HEK293 (cell line): ENCODE measurements at regions not wholly inside any gene's neighbourhood (a gene's known extent, or its start where the extent isn't known, plus 50 kb on each side); places are given as distances from the start of the nearest gene placed in this dataset.
A peak's percentile ranks its signal among the peaks of the same experiment; 100 is the strongest.

Source experiments
- CTCF ChIA-PET: fragments of 350-600 bp; formaldehyde crosslinking; extraction: SDS; loops from one replicate; lab custom pipeline; 2021; ENCODE audit warnings: antibody characterized with exemption; lab: Yijun Ruan, JAX
- POLR2A ChIA-PET: fragments of 300-600 bp; formaldehyde crosslinking; extraction: SDS; loops from one replicate; lab custom pipeline; 2020; ENCODE audit warnings: antibody characterized with exemption, inconsistent platforms; lab: Yijun Ruan, JAX
- H3K27ac ChIP-seq: fragments of 200-500 bp; sonication (Bioruptor generic); 2 replicates; pipeline ENCODE4 v1.5.1; 2014; ENCODE audit warnings: low read depth, low read length, control low read depth, inconsistent platforms; ENCODE audit errors: extremely low read depth
- H3K36me3 ChIP-seq, 2 experiments: fragments of 200-500 bp in 1 of 2; sonication (Bioruptor generic) in 1 of 2; 1 replicate in 1 of 2; 2 replicates in 1 of 2; pipeline ENCODE4 v1.5.1; 2014 to 2017; ENCODE audit warnings: inconsistent platforms in 2 of 2, low read length in 2 of 2; ENCODE audit not compliant: control insufficient read depth in 2 of 2, insufficient read depth in 1 of 2
- H3K4me1 ChIP-seq: fragments of 200-500 bp; sonication (Bioruptor generic); 2 replicates; pipeline ENCODE4 v1.5.1; 2014; ENCODE audit warnings: mild to moderate bottlenecking, low read length, inconsistent platforms; ENCODE audit not compliant: control insufficient read depth, insufficient read depth
- H3K4me3 ChIP-seq: 2 replicates; pipeline ENCODE4 v1.5.1; 2011; ENCODE audit warnings: low read depth, mild to moderate bottlenecking, control low read depth, low read length, moderate library complexity
- H3K9me3 ChIP-seq: fragments of 200-500 bp; sonication (Bioruptor generic); 2 replicates; pipeline ENCODE4 v1.5.1; 2014; ENCODE audit warnings: low read depth, low read length, inconsistent platforms; ENCODE audit not compliant: control insufficient read depth, insufficient read depth
- HOXD13 ChIP-seq: sonication (generic); formaldehyde crosslinking; IDR thresholded peaks from 2 replicates; pipeline ENCODE4 v1.8.0; 2022; ENCODE audit warnings: missing genetic modification reagents, borderline replicate concordance
- KLF1 ChIP-seq: fragments of 450-650 bp; formaldehyde crosslinking; IDR thresholded peaks from 2 replicates; pipeline ENCODE4 v1.5.1; 2016; ENCODE audit warnings: missing biosample characterization, missing genetic modification characterization
- KLF7 ChIP-seq: fragments of 450-650 bp; formaldehyde crosslinking; IDR thresholded peaks from 2 replicates; pipeline ENCODE4 v1.5.1; 2016; ENCODE audit warnings: missing biosample characterization, missing genetic modification characterization, borderline replicate concordance
- SCRT1 ChIP-seq: fragments of 450-650 bp; formaldehyde crosslinking; IDR thresholded peaks from 2 replicates; pipeline ENCODE4 v1.5.1; 2016; ENCODE audit warnings: missing biosample characterization, missing genetic modification characterization, borderline replicate concordance
- SP7 ChIP-seq: fragments of 450-650 bp; formaldehyde crosslinking; IDR thresholded peaks from 2 replicates; pipeline ENCODE4 v1.5.1; 2016; ENCODE audit warnings: missing biosample characterization, missing genetic modification characterization
- ZFP3 ChIP-seq: fragments of 450-650 bp; formaldehyde crosslinking; IDR thresholded peaks from 2 replicates; pipeline ENCODE4 v1.5.1; 2016; ENCODE audit warnings: low read depth, missing biosample characterization, missing genetic modification characterization
- ZFP41 ChIP-seq: fragments of 450-650 bp; formaldehyde crosslinking; IDR thresholded peaks from 2 replicates; pipeline ENCODE4 v1.5.1; 2016; ENCODE audit warnings: missing biosample characterization, missing genetic modification characterization, borderline replicate concordance
- ZFP69B ChIP-seq: fragments of 450-650 bp; formaldehyde crosslinking; IDR thresholded peaks from 2 replicates; pipeline ENCODE4 v1.5.1; 2016; ENCODE audit warnings: missing biosample characterization, missing genetic modification characterization
- ZNF10 ChIP-seq: fragments of 450-650 bp; formaldehyde crosslinking; IDR thresholded peaks from 2 replicates; pipeline ENCODE4 v1.5.1; 2017; ENCODE audit warnings: missing biosample characterization, missing genetic modification characterization
- ZNF169 ChIP-seq: fragments of 450-650 bp; formaldehyde crosslinking; IDR thresholded peaks from 2 replicates; pipeline ENCODE4 v1.5.1; 2016; ENCODE audit warnings: missing biosample characterization, missing genetic modification characterization
- ZNF23 ChIP-seq: fragments of 450-650 bp; formaldehyde crosslinking; IDR thresholded peaks from 2 replicates; pipeline ENCODE4 v1.5.1; 2016; ENCODE audit warnings: missing biosample characterization, missing genetic modification characterization, borderline replicate concordance
- ZNF311 ChIP-seq: fragments of 450-650 bp; formaldehyde crosslinking; IDR thresholded peaks from 2 replicates; pipeline ENCODE4 v1.5.1; 2017; ENCODE audit warnings: missing biosample characterization, missing genetic modification characterization, borderline replicate concordance
- ZNF404 ChIP-seq: fragments of 450-650 bp; formaldehyde crosslinking; IDR thresholded peaks from 2 replicates; pipeline ENCODE4 v1.5.1; 2017; ENCODE audit warnings: missing biosample characterization, missing genetic modification characterization
- ZNF544 ChIP-seq: fragments of 450-650 bp; formaldehyde crosslinking; IDR thresholded peaks from 2 replicates; pipeline ENCODE4 v1.5.0; 2017; ENCODE audit warnings: missing biosample characterization, missing genetic modification characterization
- ZNF549 ChIP-seq: fragments of 450-650 bp; IDR thresholded peaks from 2 replicates; pipeline ENCODE4 v1.5.1; 2018; ENCODE audit warnings: missing biosample characterization, missing genetic modification characterization, mild to moderate bottlenecking, inconsistent platforms, moderate library complexity
- ZNF610 ChIP-seq: fragments of 450-650 bp; formaldehyde crosslinking; IDR thresholded peaks from 2 replicates; pipeline ENCODE4 v1.5.1; 2016; ENCODE audit warnings: missing biosample characterization, missing genetic modification characterization, borderline replicate concordance
- ZNF654 ChIP-seq: fragments of 450-650 bp; formaldehyde crosslinking; IDR thresholded peaks from 2 replicates; pipeline ENCODE4 v1.5.1; 2016; ENCODE audit warnings: low read depth, missing biosample characterization, missing genetic modification characterization
- ZNF677 ChIP-seq: fragments of 450-650 bp; IDR thresholded peaks from 2 replicates; pipeline ENCODE4 v1.5.0; 2018; ENCODE audit warnings: missing biosample characterization, mild to moderate bottlenecking, missing genetic modification characterization, moderate library complexity
- ZNF707 ChIP-seq: fragments of 450-650 bp; formaldehyde crosslinking; IDR thresholded peaks from 2 replicates; pipeline ENCODE4 v1.5.1; 2016; ENCODE audit warnings: missing biosample characterization, missing genetic modification characterization
- ZNF768 ChIP-seq: fragments of 450-650 bp; formaldehyde crosslinking; IDR thresholded peaks from 2 replicates; pipeline ENCODE4 v1.5.1; 2018; ENCODE audit warnings: missing biosample characterization, mild to moderate bottlenecking, missing genetic modification characterization
- ZSCAN16 ChIP-seq: fragments of 450-650 bp; formaldehyde crosslinking; IDR thresholded peaks from 2 replicates; pipeline ENCODE4 v1.5.1; 2016; ENCODE audit warnings: missing biosample characterization, missing genetic modification characterization
- TF ChIP-seq, protein P1 (sequence below): fragments of 450-650 bp; formaldehyde crosslinking; IDR thresholded peaks from 2 replicates; pipeline ENCODE4 v1.5.1; 2016; ENCODE audit warnings: missing biosample characterization, missing genetic modification characterization
- TF ChIP-seq, protein P2 (sequence below): fragments of 450-650 bp; formaldehyde crosslinking; IDR thresholded peaks from 2 replicates; pipeline ENCODE4 v1.5.1; 2016; ENCODE audit warnings: missing biosample characterization, missing genetic modification characterization, borderline replicate concordance
- TF ChIP-seq, protein P3 (sequence below): fragments of 450-650 bp; formaldehyde crosslinking; IDR thresholded peaks from 2 replicates; pipeline ENCODE4 v1.5.1; 2016; ENCODE audit warnings: missing biosample characterization, missing genetic modification characterization
- TF ChIP-seq, protein P4 (sequence below): fragments of 450-650 bp; formaldehyde crosslinking; IDR thresholded peaks from 2 replicates; pipeline ENCODE4 v1.5.1; 2016; ENCODE audit warnings: missing biosample characterization, missing genetic modification characterization
- TF ChIP-seq, protein P5 (sequence below): fragments of 450-650 bp; formaldehyde crosslinking; IDR thresholded peaks from 2 replicates; pipeline ENCODE4 v1.5.1; 2016; ENCODE audit warnings: missing biosample characterization, missing genetic modification characterization

DNA sequence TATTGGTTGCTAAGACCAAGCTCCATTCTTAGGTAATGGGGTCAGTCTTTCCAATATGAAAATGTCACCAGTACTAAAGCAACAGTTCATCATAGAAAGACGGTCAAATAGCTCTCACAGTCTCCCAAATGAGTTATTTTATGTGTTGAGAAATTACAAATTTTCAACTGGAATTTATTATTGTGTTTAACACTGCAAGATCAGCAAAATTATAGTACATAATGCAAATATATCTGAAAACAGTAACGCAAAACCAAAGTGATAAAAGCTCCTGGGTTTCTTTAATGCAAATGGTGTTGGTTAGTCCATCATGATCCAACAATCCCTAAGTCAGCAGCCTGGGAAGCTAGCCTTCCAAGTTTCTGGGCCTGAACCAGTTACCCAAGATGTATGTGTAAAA is 61.5 kb upstream of the EGFL6 start:
- Histone ChIP-seq H3K4me1 (no peaks in the 10 kb centered on the region), H3K4me3 (no peak overlapping the region), H3K9me3 (no peaks in the 10 kb centered on the region), H3K36me3 (no peaks in the 10 kb centered on the region), H3K27ac (no peak overlapping the region)
- POLR2A ChIA-PET: interaction anchor here (0.6 kb wide), 1 partner anchor 383 kb away, joined by 3 read pairs; no protein-coding TSS in a partner anchor
- CTCF ChIA-PET: interaction anchor here (0.5 to 2.6 kb wide), 21 partner anchors 11 to 561 kb away, joined by 3 to 86 read pairs (median 7); partner anchors contain the start of gene TCEANC
- TF ChIP-seq, protein P1, sequence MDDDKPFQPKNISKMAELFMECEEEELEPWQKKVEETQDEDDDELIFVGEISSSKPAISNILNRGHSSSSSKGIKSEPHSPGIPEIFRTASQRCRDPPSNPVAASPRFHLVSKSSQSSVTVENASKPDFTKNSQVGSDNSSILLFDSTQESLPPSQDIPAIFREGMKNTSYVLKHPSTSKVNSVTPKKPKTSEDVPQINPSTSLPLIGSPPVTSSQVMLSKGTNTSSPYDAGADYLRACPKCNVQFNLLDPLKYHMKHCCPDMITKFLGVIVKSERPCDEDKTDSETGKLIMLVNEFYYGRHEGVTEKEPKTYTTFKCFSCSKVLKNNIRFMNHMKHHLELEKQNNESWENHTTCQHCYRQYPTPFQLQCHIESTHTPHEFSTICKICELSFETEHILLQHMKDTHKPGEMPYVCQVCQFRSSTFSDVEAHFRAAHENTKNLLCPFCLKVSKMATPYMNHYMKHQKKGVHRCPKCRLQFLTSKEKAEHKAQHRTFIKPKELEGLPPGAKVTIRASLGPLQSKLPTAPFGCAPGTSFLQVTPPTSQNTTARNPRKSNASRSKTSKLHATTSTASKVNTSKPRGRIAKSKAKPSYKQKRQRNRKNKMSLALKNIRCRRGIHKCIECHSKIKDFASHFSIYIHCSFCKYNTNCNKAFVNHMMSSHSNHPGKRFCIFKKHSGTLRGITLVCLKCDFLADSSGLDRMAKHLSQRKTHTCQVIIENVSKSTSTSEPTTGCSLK: no peak
- no peak for TF ChIP-seq ZNF404 (tag by site-specific recombination)
- no peak for TF ChIP-seq ZNF677
- no peak for TF ChIP-seq ZFP3 (tag by site-specific recombination)

DNA sequence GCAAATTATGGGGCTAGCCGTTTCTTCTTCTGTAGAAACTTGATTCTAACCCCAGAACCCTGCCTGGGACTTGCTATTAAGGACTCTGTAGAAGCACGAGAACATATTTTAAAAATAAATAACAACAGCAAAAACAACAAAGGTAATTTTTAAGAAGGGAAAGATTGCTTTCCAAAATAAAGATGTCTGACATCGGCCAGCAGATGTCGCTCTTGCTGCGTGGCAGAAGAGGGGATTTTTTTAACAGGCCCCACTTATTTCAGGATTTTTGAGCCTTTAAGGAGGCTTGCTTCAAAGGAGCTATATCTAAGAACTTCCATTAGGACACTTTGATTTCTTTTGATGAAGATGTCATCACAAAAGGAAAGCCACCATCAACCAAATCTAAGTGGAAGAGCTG is 62.8 kb upstream of the EGFL6 start:
- H3K4me3 ChIP-seq: no peak overlapping the region
- no peaks in the 10 kb centered on the region for H3K4me1 ChIP-seq
- CTCF ChIA-PET: interaction anchor here (0.5 to 2.6 kb wide), 62 partner anchors 9 to 1835 kb away, joined by 3 to 86 read pairs (median 4); partner anchors contain the start of genes GEMIN8, RAB9A and TCEANC
- POLR2A ChIA-PET: interaction anchor here (0.5 to 0.8 kb wide), 2 partner anchors 151 to 228 kb away, joined by 3 to 4 read pairs; partner anchors contain the start of genes OFD1 and TRAPPC2
- H3K36me3 ChIP-seq: no peaks in the 10 kb centered on the region
- no peak overlapping the region for H3K27ac ChIP-seq
- no peaks in the 10 kb centered on the region for H3K9me3 ChIP-seq
- TF ChIP-seq ZNF23 (tag by site-specific recombination) (no peak), ZSCAN16 (tag by site-specific recombination) (no peak), ZNF654 (tag by site-specific recombination) (peak; percentile 80), KLF7 (tag by site-specific recombination) (no peak), ZNF311 (no peak), ZNF10 (tag by site-specific recombination) (no peak), ZNF169 (tag by site-specific recombination) (no peak), KLF1 (tag by site-specific recombination) (no peak), HOXD13 (CRISPR knock-in tag) (no peak), ZNF768 (tag by site-specific recombination) (no peak), SP7 (tag by site-specific recombination) (no peak), ZFP41 (tag by site-specific recombination) (no peak), SCRT1 (tag by site-specific recombination) (no peak), ZNF544 (tag by site-specific recombination) (no peak), ZNF549 (tag by site-specific recombination) (no peak), ZFP69B (peak; percentile 41; the same call in 1 of the 2 replicates), ZNF610 (tag by site-specific recombination) (no peak), ZNF707 (tag by site-specific recombination) (no peak)
- TF ChIP-seq, protein P2, sequence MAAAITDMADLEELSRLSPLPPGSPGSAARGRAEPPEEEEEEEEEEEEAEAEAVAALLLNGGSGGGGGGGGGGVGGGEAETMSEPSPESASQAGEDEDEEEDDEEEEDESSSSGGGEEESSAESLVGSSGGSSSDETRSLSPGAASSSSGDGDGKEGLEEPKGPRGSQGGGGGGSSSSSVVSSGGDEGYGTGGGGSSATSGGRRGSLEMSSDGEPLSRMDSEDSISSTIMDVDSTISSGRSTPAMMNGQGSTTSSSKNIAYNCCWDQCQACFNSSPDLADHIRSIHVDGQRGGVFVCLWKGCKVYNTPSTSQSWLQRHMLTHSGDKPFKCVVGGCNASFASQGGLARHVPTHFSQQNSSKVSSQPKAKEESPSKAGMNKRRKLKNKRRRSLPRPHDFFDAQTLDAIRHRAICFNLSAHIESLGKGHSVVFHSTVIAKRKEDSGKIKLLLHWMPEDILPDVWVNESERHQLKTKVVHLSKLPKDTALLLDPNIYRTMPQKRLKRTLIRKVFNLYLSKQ (tag by site-specific recombination): no peak
- TF ChIP-seq, protein P3, sequence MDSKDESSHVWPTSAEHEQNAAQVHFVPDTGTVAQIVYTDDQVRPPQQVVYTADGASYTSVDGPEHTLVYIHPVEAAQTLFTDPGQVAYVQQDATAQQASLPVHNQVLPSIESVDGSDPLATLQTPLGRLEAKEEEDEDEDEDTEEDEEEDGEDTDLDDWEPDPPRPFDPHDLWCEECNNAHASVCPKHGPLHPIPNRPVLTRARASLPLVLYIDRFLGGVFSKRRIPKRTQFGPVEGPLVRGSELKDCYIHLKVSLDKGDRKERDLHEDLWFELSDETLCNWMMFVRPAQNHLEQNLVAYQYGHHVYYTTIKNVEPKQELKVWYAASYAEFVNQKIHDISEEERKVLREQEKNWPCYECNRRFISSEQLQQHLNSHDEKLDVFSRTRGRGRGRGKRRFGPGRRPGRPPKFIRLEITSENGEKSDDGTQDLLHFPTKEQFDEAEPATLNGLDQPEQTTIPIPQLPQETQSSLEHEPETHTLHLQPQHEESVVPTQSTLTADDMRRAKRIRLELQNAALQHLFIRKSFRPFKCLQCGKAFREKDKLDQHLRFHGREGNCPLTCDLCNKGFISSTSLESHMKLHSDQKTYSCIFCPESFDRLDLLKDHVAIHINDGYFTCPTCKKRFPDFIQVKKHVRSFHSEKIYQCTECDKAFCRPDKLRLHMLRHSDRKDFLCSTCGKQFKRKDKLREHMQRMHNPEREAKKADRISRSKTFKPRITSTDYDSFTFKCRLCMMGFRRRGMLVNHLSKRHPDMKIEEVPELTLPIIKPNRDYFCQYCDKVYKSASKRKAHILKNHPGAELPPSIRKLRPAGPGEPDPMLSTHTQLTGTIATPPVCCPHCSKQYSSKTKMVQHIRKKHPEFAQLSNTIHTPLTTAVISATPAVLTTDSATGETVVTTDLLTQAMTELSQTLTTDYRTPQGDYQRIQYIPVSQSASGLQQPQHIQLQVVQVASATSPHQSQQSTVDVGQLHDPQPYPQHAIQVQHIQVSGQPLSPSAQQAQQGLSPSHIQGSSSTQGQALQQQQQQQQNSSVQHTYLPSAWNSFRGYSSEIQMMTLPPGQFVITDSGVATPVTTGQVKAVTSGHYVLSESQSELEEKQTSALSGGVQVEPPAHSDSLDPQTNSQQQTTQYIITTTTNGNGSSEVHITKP: no peak
- TF ChIP-seq, protein P4, sequence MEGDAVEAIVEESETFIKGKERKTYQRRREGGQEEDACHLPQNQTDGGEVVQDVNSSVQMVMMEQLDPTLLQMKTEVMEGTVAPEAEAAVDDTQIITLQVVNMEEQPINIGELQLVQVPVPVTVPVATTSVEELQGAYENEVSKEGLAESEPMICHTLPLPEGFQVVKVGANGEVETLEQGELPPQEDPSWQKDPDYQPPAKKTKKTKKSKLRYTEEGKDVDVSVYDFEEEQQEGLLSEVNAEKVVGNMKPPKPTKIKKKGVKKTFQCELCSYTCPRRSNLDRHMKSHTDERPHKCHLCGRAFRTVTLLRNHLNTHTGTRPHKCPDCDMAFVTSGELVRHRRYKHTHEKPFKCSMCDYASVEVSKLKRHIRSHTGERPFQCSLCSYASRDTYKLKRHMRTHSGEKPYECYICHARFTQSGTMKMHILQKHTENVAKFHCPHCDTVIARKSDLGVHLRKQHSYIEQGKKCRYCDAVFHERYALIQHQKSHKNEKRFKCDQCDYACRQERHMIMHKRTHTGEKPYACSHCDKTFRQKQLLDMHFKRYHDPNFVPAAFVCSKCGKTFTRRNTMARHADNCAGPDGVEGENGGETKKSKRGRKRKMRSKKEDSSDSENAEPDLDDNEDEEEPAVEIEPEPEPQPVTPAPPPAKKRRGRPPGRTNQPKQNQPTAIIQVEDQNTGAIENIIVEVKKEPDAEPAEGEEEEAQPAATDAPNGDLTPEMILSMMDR (tag by site-specific recombination): peak; percentile 23; the same call in 1 of the 2 replicates
- TF ChIP-seq, protein P5, sequence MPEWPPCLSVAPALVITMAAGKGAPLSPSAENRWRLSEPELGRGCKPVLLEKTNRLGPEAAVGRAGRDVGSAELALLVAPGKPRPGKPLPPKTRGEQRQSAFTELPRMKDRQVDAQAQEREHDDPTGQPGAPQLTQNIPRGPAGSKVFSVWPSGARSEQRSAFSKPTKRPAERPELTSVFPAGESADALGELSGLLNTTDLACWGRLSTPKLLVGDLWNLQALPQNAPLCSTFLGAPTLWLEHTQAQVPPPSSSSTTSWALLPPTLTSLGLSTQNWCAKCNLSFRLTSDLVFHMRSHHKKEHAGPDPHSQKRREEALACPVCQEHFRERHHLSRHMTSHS (tag by site-specific recombination): no peak
